ENCODE measurements at regions not wholly inside any gene's neighbourhood (a gene's known extent, or its start where the extent isn't known, plus 50 kb on each side); places are given as distances from the start of the nearest gene placed in this dataset.
"Not testable (repeated sequence)": the region's sequence is repeated elsewhere in the genome, so short reads cannot be mapped to it uniquely, and the experiment has no call there.

GRCh38 chr2:11922294-11922693 lies 175.9 kb downstream of the LPIN1 start:
- DNase-seq (ENCODE audit: low read depth), result no peak

- DNase-seq (ENCODE audit: low read depth), result no peak
These were observed 177.5 kb downstream of the LPIN1 start for GRCh38 chr2:11923935-11924334.

- DNase-seq (ENCODE audit: low read depth), result no peak
These were observed 179.0 kb downstream of the LPIN1 start for GRCh38 chr2:11925295-11926066.

GRCh38 chr2:11930211-11930761 lies 183.9 kb downstream of the LPIN1 start:
- DNase-seq (ENCODE audit: low read depth), result no peak

- no peak for DNase-seq (ENCODE audit: low read depth)
These were observed 185.6 kb downstream of the LPIN1 start for GRCh38 chr2:11932048-11932512.

- no peak for DNase-seq (ENCODE audit: low read depth)
These were observed 186.5 kb downstream of the LPIN1 start for GRCh38 chr2:11932962-11933361.

- DNase-seq (ENCODE audit: low read depth), result no peak
These were observed 187.4 kb downstream of the LPIN1 start for GRCh38 chr2:11933854-11934253.

GRCh38 chr2:11936761-11937160 lies 190.3 kb downstream of the LPIN1 start:
- DNase-seq (ENCODE audit: low read depth), result no peak

- no peak for DNase-seq (ENCODE audit: low read depth)
These were observed 191.8 kb downstream of the LPIN1 start for GRCh38 chr2:11938196-11938595.

GRCh38 chr2:11939523-11939922 lies 193.1 kb downstream of the LPIN1 start:
- no peak for DNase-seq (ENCODE audit: low read depth)

- DNase-seq (ENCODE audit: low read depth), result no peak
These were observed 193.8 kb downstream of the LPIN1 start for GRCh38 chr2:11940121-11940743.

- no peak for DNase-seq (ENCODE audit: low read depth)
These were observed 194.4 kb downstream of the LPIN1 start for GRCh38 chr2:11940799-11941198.

GRCh38 chr2:11941201-11942177 lies 195.1 kb downstream of the LPIN1 start:
- no peak for DNase-seq (ENCODE audit: low read depth)

- no peak for DNase-seq (ENCODE audit: low read depth)
These were observed 195.7 kb downstream of the LPIN1 start for GRCh38 chr2:11942178-11942569.

GRCh38 chr2:11944311-11944710 lies 197.9 kb downstream of the LPIN1 start:
- DNase-seq (ENCODE audit: low read depth), result no peak

- no peak for DNase-seq (ENCODE audit: low read depth)
These were observed 199.0 kb downstream of the LPIN1 start for GRCh38 chr2:11945139-11946126.

- no peak for DNase-seq (ENCODE audit: low read depth)
These were observed 201.5 kb downstream of the LPIN1 start for GRCh38 chr2:11947956-11948355.

GRCh38 chr2:11949732-11950523 lies 203.5 kb downstream of the LPIN1 start:
- no peak for DNase-seq (ENCODE audit: low read depth)

GRCh38 chr2:11950896-11951295 lies 204.5 kb downstream of the LPIN1 start:
- no peak for DNase-seq (ENCODE audit: low read depth)

- not testable (repeated sequence) for DNase-seq (ENCODE audit: low read depth)
These were observed 205.1 kb downstream of the LPIN1 start for GRCh38 chr2:11951492-11951891.

All from activated T-cell treated with anti-CD3 and anti-CD28 coated beads for 24 hours (primary cell).